LNCaP clone FGC (cell line): ENCODE measurements at regions not wholly inside any gene's neighbourhood (a gene's known extent, or its start where the extent isn't known, plus 50 kb on each side); places are given as distances from the start of the nearest gene placed in this dataset.

Source experiments
- DNase-seq: peaks from one replicate; pipeline ENCODE4 v3.0.0-alpha.2; 2011; ENCODE audit warnings: low read depth
- H3K4me3 ChIP-seq: 2 replicates; pipeline ENCODE4 v1.5.1; 2011; ENCODE audit warnings: mild to moderate bottlenecking, low read depth, low read length, control low read depth
- CTCF ChIP-seq: IDR thresholded peaks from 2 replicates; pipeline ENCODE4 v1.5.1; 2012; ENCODE audit warnings: mild to moderate bottlenecking; ENCODE audit not compliant: control insufficient read depth, insufficient read depth; ENCODE audit errors: extremely low read depth

GRCh38 chr10:35711615-35712411, 69.7 kb upstream of the FZD8 start:
- no peak for DNase-seq
- no peak for TF ChIP-seq CTCF
- no peak overlapping the region for H3K4me3 ChIP-seq

- no peak overlapping the region for H3K4me3 ChIP-seq
- DNase-seq = no peak
- TF ChIP-seq CTCF = no peak
Measured at GRCh38 chr10:35707642-35708425, 65.7 kb upstream of the FZD8 start.

GRCh38 chr10:35706959-35707358, 64.9 kb upstream of the FZD8 start:
- no peak overlapping the region for H3K4me3 ChIP-seq
- DNase-seq = no peak
- TF ChIP-seq CTCF = no peak

GRCh38 chr10:35705671-35706070, 63.6 kb upstream of the FZD8 start:
- no peak for TF ChIP-seq CTCF
- DNase-seq = no peak
- no peak overlapping the region for H3K4me3 ChIP-seq

GRCh38 chr10:35705051-35705450, 63.0 kb upstream of the FZD8 start:
- TF ChIP-seq CTCF = no peak
- H3K4me3 ChIP-seq = no peak overlapping the region
- no peak for DNase-seq

GRCh38 chr10:35704401-35704800, 62.3 kb upstream of the FZD8 start:
- DNase-seq = no peak
- TF ChIP-seq CTCF = no peak
- H3K4me3 ChIP-seq = no peak overlapping the region
